OCI-LY7 (cell line): ENCODE measurements at regions not wholly inside any gene's neighbourhood (a gene's known extent, or its start where the extent isn't known, plus 50 kb on each side); places are given as distances from the start of the nearest gene placed in this dataset.

Source experiments
- BruUV-seq: library from RNA; stranded (reverse); fragments of 400-500 nt; replicated peaks from 2 replicates; lab custom pipeline; 2021; lab: Mats Ljungman, UMichigan
- CTCF ChIA-PET: fragments of 300-600 bp; sonication (Branson Sonifier 250); formaldehyde crosslinking; loops from one replicate; lab custom pipeline; 2022; ENCODE audit warnings: antibody characterized with exemption; ENCODE audit not compliant: unreplicated experiment; lab: Charles Lee
- POLR2A ChIA-PET: fragments of 300-600 bp; sonication (Branson Sonifier 250); formaldehyde crosslinking; loops from one replicate; lab custom pipeline; 2022; ENCODE audit warnings: antibody characterized with exemption; lab: Charles Lee
- DNase-seq: peaks from one replicate; pipeline ENCODE4 v3.0.0-alpha.2; 2015; ENCODE audit warnings: low spot score
- H2AFZ ChIP-seq: fragments of 200-600 bp; sonication (generic), shearing (Covaris generic); 2 replicates; pipeline ENCODE4 v1.6.1; 2014; ENCODE audit warnings: mild to moderate bottlenecking, antibody characterized with exemption, low read length, moderate library complexity
- H3K27ac ChIP-seq: fragments of 200-600 bp; sonication (generic); 2 replicates; pipeline ENCODE4 v1.5.1; 2014; ENCODE audit warnings: mixed run types, low read depth, mild to moderate bottlenecking, moderate library complexity, low read length, inconsistent platforms; ENCODE audit not compliant: poor library complexity, severe bottlenecking
- H3K36me3 ChIP-seq: fragments of 200-600 bp; sonication (generic); 2 replicates; pipeline ENCODE4 v1.6.1; 2014; ENCODE audit warnings: mild to moderate bottlenecking, antibody characterized with exemption, low read length, moderate library complexity, mixed read lengths; ENCODE audit not compliant: insufficient read depth
- H3K4me1 ChIP-seq: fragments of 200-600 bp; sonication (generic); 2 replicates; pipeline ENCODE4 v1.5.1; 2014; ENCODE audit warnings: mild to moderate bottlenecking, low read length; ENCODE audit not compliant: insufficient read depth, poor library complexity, severe bottlenecking
- H3K4me2 ChIP-seq: fragments of 200-600 bp; sonication (generic); 2 replicates; pipeline ENCODE4 v1.6.1; 2014; ENCODE audit warnings: mild to moderate bottlenecking, low read length
- H3K4me3 ChIP-seq: fragments of 200-600 bp; sonication (generic); 2 replicates; pipeline ENCODE4 v1.5.1; 2014; ENCODE audit warnings: mild to moderate bottlenecking, low read depth, low read length; ENCODE audit not compliant: poor library complexity, severe bottlenecking
- H3K79me2 ChIP-seq: fragments of 200-600 bp; sonication (generic); 2 replicates; pipeline ENCODE4 v1.6.1; 2016; ENCODE audit warnings: low read depth, mild to moderate bottlenecking, low read length, moderate library complexity, mixed read lengths; ENCODE audit not compliant: insufficient read depth
- H3K9me2 ChIP-seq: fragments of 200-600 bp; sonication (generic); 2 replicates; pipeline ENCODE4 v1.6.1; 2016; ENCODE audit warnings: mild to moderate bottlenecking, low read length, mixed read lengths; ENCODE audit not compliant: insufficient read depth
- H3K9me3 ChIP-seq: fragments of 200-600 bp; sonication (generic); 2 replicates; pipeline ENCODE4 v1.6.1; 2014; ENCODE audit warnings: mild to moderate bottlenecking, mixed run types, low read length, mixed read lengths
- H4K20me1 ChIP-seq: fragments of 200-600 bp; sonication (generic); 2 replicates; pipeline ENCODE4 v1.6.1; 2014; ENCODE audit warnings: mild to moderate bottlenecking, antibody characterized with exemption, low read length, moderate library complexity, mixed read lengths; ENCODE audit not compliant: insufficient read depth
- CTCF ChIP-seq: fragments of 200-600 bp; sonication (generic); conservative IDR thresholded peaks from 2 replicates; pipeline ENCODE4 v1.5.1; 2014; ENCODE audit warnings: mild to moderate bottlenecking, antibody characterized with exemption, low read length, moderate library complexity, mixed read lengths
- EZH2phosphoT487 ChIP-seq: fragments of 200-600 bp; sonication (generic); IDR thresholded peaks from 2 replicates; pipeline ENCODE4 v1.6.1; 2018; ENCODE audit warnings: low read depth, borderline replicate concordance, mild to moderate bottlenecking, mixed run types, antibody characterized with exemption, low read length, moderate library complexity, mixed read lengths
- intact Hi-C: fragments of 100-400 bp; cut with micrococcal nuclease; formaldehyde crosslinking; loops from one replicate; pipeline ENCODE4 v1.10.0; 2022; ENCODE audit not compliant: unreplicated experiment

GRCh38 chr20:22501034-22501433, 83.3 kb downstream of the FOXA2 start:
- no peaks in the 10 kb centered on the region for H4K20me1 ChIP-seq
- ChIA-PET POLR2A (no interaction called here), CTCF (no interaction called here)
- TF ChIP-seq CTCF (no peak), EZH2phosphoT487 (no peak)
- no TSS peak for BruUV-seq
- no peak overlapping the region for H3K27ac ChIP-seq
- H3K9me3 ChIP-seq, result no peaks in the 10 kb centered on the region
- H3K79me2 ChIP-seq, result no peaks in the 10 kb centered on the region
- H3K9me2 ChIP-seq, result no peaks in the 10 kb centered on the region
- DNase-seq, result no peak
- intact Hi-C loops, result no loop called here
- no peak overlapping the region for H3K4me2 ChIP-seq
- no peak overlapping the region for H2AFZ ChIP-seq
- H3K36me3 ChIP-seq, result no peaks in the 10 kb centered on the region
- H3K4me1 ChIP-seq, result no peaks in the 10 kb centered on the region
- no peak overlapping the region for H3K4me3 ChIP-seq

- no peak for TF ChIP-seq CTCF
- no peak for TF ChIP-seq EZH2phosphoT487
- H3K4me3 ChIP-seq, result no peak overlapping the region
- CTCF ChIA-PET, result no interaction called here
- H3K9me2 ChIP-seq, result no peaks in the 10 kb centered on the region
- no peak overlapping the region for H3K27ac ChIP-seq
- POLR2A ChIA-PET, result interaction anchor here (0.7 kb wide), 1 partner anchor 13 kb away, joined by 3 read pairs; no protein-coding TSS in a partner anchor
- intact Hi-C loops, result no loop called here
- no peaks in the 10 kb centered on the region for H3K4me1 ChIP-seq
- no peaks in the 10 kb centered on the region for H3K9me3 ChIP-seq
- no peaks in the 10 kb centered on the region for H4K20me1 ChIP-seq
- H3K79me2 ChIP-seq, result no peaks in the 10 kb centered on the region
- no peak overlapping the region for H3K4me2 ChIP-seq
- DNase-seq, result no peak
- no peaks in the 10 kb centered on the region for H3K36me3 ChIP-seq
- no TSS peak for BruUV-seq
- no peak overlapping the region for H2AFZ ChIP-seq
These were observed 84.7 kb downstream of the FOXA2 start for GRCh38 chr20:22499515-22500166.

GRCh38 chr20:22496817-22497216, 87.6 kb downstream of the FOXA2 start:
- DNase-seq, result no peak
- no peaks in the 10 kb centered on the region for H3K9me2 ChIP-seq
- no peak overlapping the region for H2AFZ ChIP-seq
- H3K27ac ChIP-seq, result no peak overlapping the region
- H4K20me1 ChIP-seq, result no peaks in the 10 kb centered on the region
- no peak overlapping the region for H3K4me3 ChIP-seq
- H3K4me2 ChIP-seq, result no peak overlapping the region
- ChIA-PET POLR2A (no interaction called here), CTCF (no interaction called here)
- no TSS peak for BruUV-seq
- H3K79me2 ChIP-seq, result no peaks in the 10 kb centered on the region
- no peaks in the 10 kb centered on the region for H3K9me3 ChIP-seq
- intact Hi-C loops, result no loop called here
- TF ChIP-seq EZH2phosphoT487 (no peak), CTCF (no peak)
- no peaks in the 10 kb centered on the region for H3K36me3 ChIP-seq
- no peaks in the 10 kb centered on the region for H3K4me1 ChIP-seq
